OCI-LY7 (cell line): ENCODE measurements at regions not wholly inside any gene's neighbourhood (a gene's known extent, or its start where the extent isn't known, plus 50 kb on each side); places are given as distances from the start of the nearest gene placed in this dataset.

Experiments
- BruUV-seq: library from RNA; stranded (reverse); fragments of 400-500 nt; replicated peaks from 2 replicates; lab custom pipeline; 2021; lab: Mats Ljungman, UMichigan
- CTCF ChIA-PET: fragments of 300-600 bp; sonication (Branson Sonifier 250); formaldehyde crosslinking; loops from one replicate; lab custom pipeline; 2022; ENCODE audit warnings: antibody characterized with exemption; ENCODE audit not compliant: unreplicated experiment; lab: Charles Lee
- POLR2A ChIA-PET: fragments of 300-600 bp; sonication (Branson Sonifier 250); formaldehyde crosslinking; loops from one replicate; lab custom pipeline; 2022; ENCODE audit warnings: antibody characterized with exemption; lab: Charles Lee
- DNase-seq: peaks from one replicate; pipeline ENCODE4 v3.0.0-alpha.2; 2015; ENCODE audit warnings: low spot score
- H2AFZ ChIP-seq: fragments of 200-600 bp; sonication (generic), shearing (Covaris generic); 2 replicates; pipeline ENCODE4 v1.6.1; 2014; ENCODE audit warnings: mild to moderate bottlenecking, antibody characterized with exemption, low read length, moderate library complexity
- H3K27ac ChIP-seq: fragments of 200-600 bp; sonication (generic); 2 replicates; pipeline ENCODE4 v1.5.1; 2014; ENCODE audit warnings: mixed run types, low read depth, mild to moderate bottlenecking, moderate library complexity, low read length, inconsistent platforms; ENCODE audit not compliant: poor library complexity, severe bottlenecking
- H3K36me3 ChIP-seq: fragments of 200-600 bp; sonication (generic); 2 replicates; pipeline ENCODE4 v1.6.1; 2014; ENCODE audit warnings: mild to moderate bottlenecking, antibody characterized with exemption, low read length, moderate library complexity, mixed read lengths; ENCODE audit not compliant: insufficient read depth
- H3K4me1 ChIP-seq: fragments of 200-600 bp; sonication (generic); 2 replicates; pipeline ENCODE4 v1.5.1; 2014; ENCODE audit warnings: mild to moderate bottlenecking, low read length; ENCODE audit not compliant: insufficient read depth, poor library complexity, severe bottlenecking
- H3K4me2 ChIP-seq: fragments of 200-600 bp; sonication (generic); 2 replicates; pipeline ENCODE4 v1.6.1; 2014; ENCODE audit warnings: mild to moderate bottlenecking, low read length
- H3K4me3 ChIP-seq: fragments of 200-600 bp; sonication (generic); 2 replicates; pipeline ENCODE4 v1.5.1; 2014; ENCODE audit warnings: mild to moderate bottlenecking, low read depth, low read length; ENCODE audit not compliant: poor library complexity, severe bottlenecking
- H3K79me2 ChIP-seq: fragments of 200-600 bp; sonication (generic); 2 replicates; pipeline ENCODE4 v1.6.1; 2016; ENCODE audit warnings: low read depth, mild to moderate bottlenecking, low read length, moderate library complexity, mixed read lengths; ENCODE audit not compliant: insufficient read depth
- H3K9me2 ChIP-seq: fragments of 200-600 bp; sonication (generic); 2 replicates; pipeline ENCODE4 v1.6.1; 2016; ENCODE audit warnings: mild to moderate bottlenecking, low read length, mixed read lengths; ENCODE audit not compliant: insufficient read depth
- H3K9me3 ChIP-seq: fragments of 200-600 bp; sonication (generic); 2 replicates; pipeline ENCODE4 v1.6.1; 2014; ENCODE audit warnings: mild to moderate bottlenecking, mixed run types, low read length, mixed read lengths
- H4K20me1 ChIP-seq: fragments of 200-600 bp; sonication (generic); 2 replicates; pipeline ENCODE4 v1.6.1; 2014; ENCODE audit warnings: mild to moderate bottlenecking, antibody characterized with exemption, low read length, moderate library complexity, mixed read lengths; ENCODE audit not compliant: insufficient read depth
- EZH2phosphoT487 ChIP-seq: fragments of 200-600 bp; sonication (generic); IDR thresholded peaks from 2 replicates; pipeline ENCODE4 v1.6.1; 2018; ENCODE audit warnings: low read depth, borderline replicate concordance, mild to moderate bottlenecking, mixed run types, antibody characterized with exemption, low read length, moderate library complexity, mixed read lengths
- intact Hi-C: fragments of 100-400 bp; cut with micrococcal nuclease; formaldehyde crosslinking; loops from one replicate; pipeline ENCODE4 v1.10.0; 2022; ENCODE audit not compliant: unreplicated experiment
- TF ChIP-seq, protein P1 (sequence below): fragments of 200-600 bp; sonication (generic); conservative IDR thresholded peaks from 2 replicates; pipeline ENCODE4 v1.5.1; 2014; ENCODE audit warnings: mild to moderate bottlenecking, antibody characterized with exemption, low read length, moderate library complexity, mixed read lengths

- DNase-seq = no peak
- BruUV-seq = no TSS peak
- Histone ChIP-seq H3K4me2 (no peak overlapping the region), H4K20me1 (no peaks in the 10 kb centered on the region), H2AFZ (no peak overlapping the region), H3K9me3 (no peaks in the 10 kb centered on the region), H3K27ac (no peak overlapping the region), H3K4me1 (no peaks in the 10 kb centered on the region), H3K36me3 (no peaks in the 10 kb centered on the region), H3K79me2 (no peaks in the 10 kb centered on the region), H3K4me3 (no peak overlapping the region), H3K9me2 (no peaks in the 10 kb centered on the region)
- intact Hi-C loops = no loop called here
- POLR2A ChIA-PET = no interaction called here
- CTCF ChIA-PET = no interaction called here
- TF ChIP-seq, protein P1, sequence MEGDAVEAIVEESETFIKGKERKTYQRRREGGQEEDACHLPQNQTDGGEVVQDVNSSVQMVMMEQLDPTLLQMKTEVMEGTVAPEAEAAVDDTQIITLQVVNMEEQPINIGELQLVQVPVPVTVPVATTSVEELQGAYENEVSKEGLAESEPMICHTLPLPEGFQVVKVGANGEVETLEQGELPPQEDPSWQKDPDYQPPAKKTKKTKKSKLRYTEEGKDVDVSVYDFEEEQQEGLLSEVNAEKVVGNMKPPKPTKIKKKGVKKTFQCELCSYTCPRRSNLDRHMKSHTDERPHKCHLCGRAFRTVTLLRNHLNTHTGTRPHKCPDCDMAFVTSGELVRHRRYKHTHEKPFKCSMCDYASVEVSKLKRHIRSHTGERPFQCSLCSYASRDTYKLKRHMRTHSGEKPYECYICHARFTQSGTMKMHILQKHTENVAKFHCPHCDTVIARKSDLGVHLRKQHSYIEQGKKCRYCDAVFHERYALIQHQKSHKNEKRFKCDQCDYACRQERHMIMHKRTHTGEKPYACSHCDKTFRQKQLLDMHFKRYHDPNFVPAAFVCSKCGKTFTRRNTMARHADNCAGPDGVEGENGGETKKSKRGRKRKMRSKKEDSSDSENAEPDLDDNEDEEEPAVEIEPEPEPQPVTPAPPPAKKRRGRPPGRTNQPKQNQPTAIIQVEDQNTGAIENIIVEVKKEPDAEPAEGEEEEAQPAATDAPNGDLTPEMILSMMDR = no peak
Observed at GRCh38 chr3:73685061-73685460, 60.3 kb upstream of the PDZRN3 start.

- no TSS peak for BruUV-seq
- no peak overlapping the region for H3K4me3 ChIP-seq
- CTCF ChIA-PET = no interaction called here
- no peak for DNase-seq
- H2AFZ ChIP-seq = no peak overlapping the region
- H3K4me1 ChIP-seq = no peaks in the 10 kb centered on the region
- TF ChIP-seq, protein P1 = no peak
- TF ChIP-seq EZH2phosphoT487 = no peak
- no peaks in the 10 kb centered on the region for H4K20me1 ChIP-seq
- intact Hi-C loops = no loop called here
- H3K9me2 ChIP-seq = no peaks in the 10 kb centered on the region
- no peaks in the 10 kb centered on the region for H3K9me3 ChIP-seq
- no peaks in the 10 kb centered on the region for H3K36me3 ChIP-seq
- H3K27ac ChIP-seq = no peak overlapping the region
- H3K79me2 ChIP-seq = no peaks in the 10 kb centered on the region
- POLR2A ChIA-PET = no interaction called here
- H3K4me2 ChIP-seq = no peak overlapping the region
Observed at GRCh38 chr3:73683706-73684105, 59.0 kb upstream of the PDZRN3 start.

DNA sequence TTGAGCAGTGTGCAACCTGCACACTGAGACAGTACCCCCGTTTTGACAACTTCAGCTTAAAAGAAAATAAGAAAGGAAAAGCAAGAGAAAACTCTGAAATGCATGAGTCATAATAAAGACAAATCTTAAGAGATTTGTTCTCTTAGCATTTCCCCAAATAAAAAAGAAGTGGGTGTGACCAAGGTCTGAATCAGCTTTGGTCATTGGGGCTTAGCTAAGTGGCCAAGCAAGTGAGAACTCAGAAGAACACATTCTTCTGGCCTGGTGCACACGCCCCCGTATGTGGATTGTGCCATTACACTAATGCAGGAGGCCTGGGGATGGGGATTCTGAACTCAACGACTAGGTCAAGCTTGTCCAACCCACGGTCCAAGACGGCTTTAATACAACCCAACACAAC is 56.9 kb upstream of the PDZRN3 start:
- Histone ChIP-seq H3K36me3 (no peaks in the 10 kb centered on the region), H3K9me2 (no peaks in the 10 kb centered on the region), H3K4me1 (no peaks in the 10 kb centered on the region), H3K4me3 (no peak overlapping the region), H2AFZ (no peak overlapping the region), H3K9me3 (no peaks in the 10 kb centered on the region), H4K20me1 (no peaks in the 10 kb centered on the region), H3K4me2 (no peak overlapping the region), H3K79me2 (no peaks in the 10 kb centered on the region), H3K27ac (no peak overlapping the region)
- DNase-seq = no peak
- intact Hi-C loops = no loop called here
- ChIA-PET POLR2A (interaction anchor here (1.1 kb wide), 1 partner anchor 10 kb away, joined by 5 read pairs; no protein-coding TSS in a partner anchor), CTCF (no interaction called here)
- TF ChIP-seq, protein P1 = no peak
- no peak for TF ChIP-seq EZH2phosphoT487
- no TSS peak for BruUV-seq
